Ishikawa (cell line): ENCODE measurements at regions not wholly inside any gene's neighbourhood (a gene's known extent, or its start where the extent isn't known, plus 50 kb on each side); places are given as distances from the start of the nearest gene placed in this dataset.

Source experiments
- CREB1 ChIP-seq: IDR thresholded peaks from 2 replicates; pipeline ENCODE4 v1.6.1; 2012; ENCODE audit warnings: low read depth
- EGR1 ChIP-seq: IDR thresholded peaks from 2 replicates; pipeline ENCODE4 v1.6.1; 2012
- MAX ChIP-seq: IDR thresholded peaks from 2 replicates; pipeline ENCODE4 v1.6.1; 2012
- NFIC ChIP-seq: IDR thresholded peaks from 2 replicates; pipeline ENCODE4 v1.6.1; 2012
- RAD21 ChIP-seq: IDR thresholded peaks from 2 replicates; pipeline ENCODE4 v1.6.1; 2012; ENCODE audit warnings: low read depth
- REST ChIP-seq: IDR thresholded peaks from 2 replicates; pipeline ENCODE4 v1.6.1; 2012; ENCODE audit warnings: low read depth, mild to moderate bottlenecking
- TAF1 ChIP-seq: IDR thresholded peaks from 2 replicates; pipeline ENCODE4 v1.6.1; 2012; ENCODE audit warnings: low read depth, mild to moderate bottlenecking
- USF1 ChIP-seq: IDR thresholded peaks from 2 replicates; pipeline ENCODE4 v1.6.1; 2012
- YY1 ChIP-seq: IDR thresholded peaks from 2 replicates; pipeline ENCODE4 v1.6.1; 2012; ENCODE audit warnings: low read depth
- ZBTB7A ChIP-seq: IDR thresholded peaks from 2 replicates; pipeline ENCODE4 v1.6.1; 2012; ENCODE audit warnings: low read depth

- TF ChIP-seq RAD21 (no peak), CREB1 (no peak), REST (no peak), YY1 (no peak), TAF1 (no peak), USF1 (no peak), EGR1 (no peak), MAX (no peak), ZBTB7A (no peak), NFIC (no peak)
Measured at GRCh38 chr1:199223936-199224335, 585.1 kb downstream of the PTPRC start.
